Naive thymus-derived CD4-positive, alpha-beta T cell (primary cell): ENCODE measurements at regions not wholly inside any gene's neighbourhood (a gene's known extent, or its start where the extent isn't known, plus 50 kb on each side); places are given as distances from the start of the nearest gene placed in this dataset.

Experiments used
- ATAC-seq: fragments of 150-1000 bp; cut with Tn5 transposase; 2 replicates; pipeline ENCODE4 v1.10.0; 2021; ENCODE audit warnings: mild to moderate bottlenecking, moderate library complexity
- CTCF ChIA-PET: fragments of 350-600 bp; sonication (Branson Sonifier 250); formaldehyde crosslinking; loops from one replicate; lab custom pipeline; 2021; ENCODE audit warnings: antibody characterized with exemption; lab: Charles Lee
- POLR2A ChIA-PET: fragments of 350-600 bp; sonication (Branson Sonifier 250); formaldehyde crosslinking; loops from one replicate; lab custom pipeline; 2021; ENCODE audit warnings: antibody characterized with exemption, inconsistent platforms; lab: Charles Lee
- DNase-seq, 9 donors: peaks; one replicate each; pipeline versions ENCODE4 v3.0.0 to v3.0.0-alpha.2; 2020 to 2022; ENCODE audit warnings: mixed read lengths in 1 of 9
- H3K27ac ChIP-seq: one replicate; pipeline ENCODE4 v1.7.0; 2013; ENCODE audit warnings: mild to moderate bottlenecking, low read depth, low read length, moderate library complexity
- H3K27me3 ChIP-seq, 2 donors: one replicate each; pipeline ENCODE4 v1.7.0; 2013; ENCODE audit warnings: low read length in 2 of 2, mild to moderate bottlenecking in 2 of 2, moderate library complexity in 2 of 2; ENCODE audit not compliant: control insufficient read depth in 2 of 2, insufficient read depth in 2 of 2
- H3K36me3 ChIP-seq, 3 experiments: 1 replicate in 2 of 3; 2 replicates in 1 of 3; pipeline ENCODE4 v1.7.0; 2013; ENCODE audit warnings: low read length in 3 of 3, mild to moderate bottlenecking in 3 of 3, moderate library complexity in 1 of 3; ENCODE audit not compliant: insufficient read depth in 3 of 3, control insufficient read depth in 2 of 3
- H3K4me1 ChIP-seq, 2 donors: one replicate each; pipeline ENCODE4 v1.7.0; 2013; ENCODE audit warnings: low read length in 2 of 2, mild to moderate bottlenecking in 2 of 2, moderate library complexity in 1 of 2; ENCODE audit not compliant: control insufficient read depth in 2 of 2, insufficient read depth in 2 of 2
- H3K4me3 ChIP-seq: 2 replicates; pipeline ENCODE4 v1.7.0; 2013; ENCODE audit warnings: mild to moderate bottlenecking, low read length
- H3K9me3 ChIP-seq, 3 experiments: 1 replicate in 2 of 3; 2 replicates in 1 of 3; pipeline ENCODE4 v1.7.0; 2013; ENCODE audit warnings: low read length in 3 of 3; ENCODE audit not compliant: control insufficient read depth in 2 of 3
- H3K27ac Mint-ChIP-seq, 9 donors: one replicate each; pipeline ENCODE4 v1.8.0; 2020 to 2022; ENCODE audit warnings: mixed read lengths in 9 of 9, mild to moderate bottlenecking in 8 of 9, moderate library complexity in 5 of 9, inconsistent platforms in 2 of 9
- H3K27me3 Mint-ChIP-seq, 5 donors: one replicate each; pipeline ENCODE4 v1.8.0; 2021 to 2022; ENCODE audit warnings: mixed read lengths in 5 of 5, mild to moderate bottlenecking in 1 of 5
- H3K36me3 Mint-ChIP-seq, 5 donors: one replicate each; pipeline ENCODE4 v1.8.0; 2020 to 2022; ENCODE audit warnings: mixed read lengths in 5 of 5, mild to moderate bottlenecking in 3 of 5, inconsistent platforms in 1 of 5
- H3K4me1 Mint-ChIP-seq, 7 donors: one replicate each; pipeline ENCODE4 v1.8.0; 2020 to 2022; ENCODE audit warnings: mixed read lengths in 7 of 7, mild to moderate bottlenecking in 3 of 7, inconsistent platforms in 1 of 7
- H3K4me3 Mint-ChIP-seq, 10 donors: one replicate each; pipeline ENCODE4 v1.8.0; 2020 to 2022; ENCODE audit warnings: mild to moderate bottlenecking in 10 of 10, mixed read lengths in 10 of 10, moderate library complexity in 6 of 10, inconsistent platforms in 2 of 10
- H3K9me3 Mint-ChIP-seq, 11 donors: one replicate each; pipeline ENCODE4 v1.8.0; 2020 to 2022; ENCODE audit warnings: mixed read lengths in 11 of 11, mild to moderate bottlenecking in 4 of 11, inconsistent platforms in 1 of 11, moderate library complexity in 1 of 11
- intact Hi-C, 2 donors: fragments of 100-400 bp; cut with micrococcal nuclease; formaldehyde crosslinking; loops; one replicate each; pipeline ENCODE4 v1.15.1; 2023

- DNase-seq (no peak), ATAC-seq (no peak)
- ChIA-PET CTCF (no interaction called here), POLR2A (no interaction called here)
- no peaks in the 10 kb centered on the region for H3K9me3 Mint-ChIP-seq
- intact Hi-C loops = no loop called here
- no peaks in the 10 kb centered on the region for H3K27me3 ChIP-seq
- H3K36me3 ChIP-seq = no peaks in the 10 kb centered on the region
- no peaks in the 10 kb centered on the region for H3K36me3 Mint-ChIP-seq
- H3K27ac ChIP-seq = no peak overlapping the region
- H3K27me3 Mint-ChIP-seq = peaks cover 10 to 45% (median 20%) of the 10 kb centered on the region in 5 donors
- H3K4me3 ChIP-seq = no peak overlapping the region
- no peaks in the 10 kb centered on the region for H3K4me1 Mint-ChIP-seq
- H3K27ac Mint-ChIP-seq = no peak overlapping the region
- H3K4me1 ChIP-seq = no peaks in the 10 kb centered on the region
- H3K4me3 Mint-ChIP-seq = no peak overlapping the region
- H3K9me3 ChIP-seq = no peaks in the 10 kb centered on the region
Measured at GRCh38 chr4:146087856-146088255, 87.7 kb upstream of the LSM6 start.

GRCh38 chr4:146076081-146076480 lies 99.4 kb upstream of the LSM6 start:
- Mint-ChIP-seq H3K4me3 (no peak overlapping the region), H3K27me3 (peaks cover 19 to 26% (median 20%) of the 10 kb centered on the region in 5 donors), H3K27ac (no peak overlapping the region), H3K9me3 (no peaks in the 10 kb centered on the region), H3K4me1 (no peaks in the 10 kb centered on the region), H3K36me3 (no peaks in the 10 kb centered on the region)
- ATAC-seq (no peak), DNase-seq (no peak)
- ChIA-PET CTCF (no interaction called here), POLR2A (no interaction called here)
- H3K9me3 ChIP-seq = no peaks in the 10 kb centered on the region
- H3K27ac ChIP-seq = no peak overlapping the region
- intact Hi-C loops = no loop called here
- no peak overlapping the region for H3K4me3 ChIP-seq
- H3K27me3 ChIP-seq = no peaks in the 10 kb centered on the region
- H3K4me1 ChIP-seq = no peaks in the 10 kb centered on the region
- H3K36me3 ChIP-seq = no peaks in the 10 kb centered on the region

- ATAC-seq = no peak
- H3K4me1 Mint-ChIP-seq = no peaks in the 10 kb centered on the region
- Histone ChIP-seq H3K9me3 (no peaks in the 10 kb centered on the region), H3K4me3 (no peak overlapping the region), H3K4me1 (no peaks in the 10 kb centered on the region), H3K27ac (no peak overlapping the region), H3K27me3 (no peaks in the 10 kb centered on the region), H3K36me3 (no peaks in the 10 kb centered on the region)
- H3K27ac Mint-ChIP-seq = no peak overlapping the region
- ChIA-PET POLR2A (no interaction called here), CTCF (no interaction called here)
- H3K4me3 Mint-ChIP-seq = no peak overlapping the region
- no peaks in the 10 kb centered on the region for H3K9me3 Mint-ChIP-seq
- peaks cover 18 to 22% (median 21%) of the 10 kb centered on the region in 5 donors for H3K27me3 Mint-ChIP-seq
- no peaks in the 10 kb centered on the region for H3K36me3 Mint-ChIP-seq
- DNase-seq = no peak
- intact Hi-C loops = no loop called here
Measured at GRCh38 chr4:146073517-146073916, 102.0 kb upstream of the LSM6 start.

GRCh38 chr4:146072376-146072775 lies 103.1 kb upstream of the LSM6 start:
- POLR2A ChIA-PET = no interaction called here
- intact Hi-C loops = no loop called here
- CTCF ChIA-PET = no interaction called here
- peaks cover 0 to 2% (median 0%) of the 10 kb centered on the region in 7 donors for H3K4me1 Mint-ChIP-seq
- ATAC-seq = no peak
- H3K4me3 Mint-ChIP-seq = no peak overlapping the region
- no peaks in the 10 kb centered on the region for H3K36me3 ChIP-seq
- peaks cover 12 to 27% (median 18%) of the 10 kb centered on the region in 5 donors for H3K27me3 Mint-ChIP-seq
- no peak overlapping the region for H3K4me3 ChIP-seq
- H3K27ac ChIP-seq = no peak overlapping the region
- no peak overlapping the region for H3K27ac Mint-ChIP-seq
- no peak for DNase-seq
- no peaks in the 10 kb centered on the region for H3K27me3 ChIP-seq
- H3K9me3 ChIP-seq = no peaks in the 10 kb centered on the region
- no peaks in the 10 kb centered on the region for H3K9me3 Mint-ChIP-seq
- H3K4me1 ChIP-seq = no peaks in the 10 kb centered on the region
- no peaks in the 10 kb centered on the region for H3K36me3 Mint-ChIP-seq

GRCh38 chr4:146071390-146071789 lies 104.1 kb upstream of the LSM6 start:
- Mint-ChIP-seq H3K27ac (no peak overlapping the region), H3K27me3 (peaks cover 8 to 24% (median 17%) of the 10 kb centered on the region in 5 donors), H3K4me1 (peaks cover 0 to 2% (median 0%) of the 10 kb centered on the region in 7 donors), H3K4me3 (no peak overlapping the region), H3K36me3 (no peaks in the 10 kb centered on the region), H3K9me3 (no peaks in the 10 kb centered on the region)
- Histone ChIP-seq H3K9me3 (no peaks in the 10 kb centered on the region), H3K4me3 (no peak overlapping the region), H3K27me3 (no peaks in the 10 kb centered on the region), H3K36me3 (no peaks in the 10 kb centered on the region), H3K4me1 (no peaks in the 10 kb centered on the region), H3K27ac (no peak overlapping the region)
- DNase-seq (no peak), ATAC-seq (no peak)
- CTCF ChIA-PET = no interaction called here
- intact Hi-C loops = no loop called here
- POLR2A ChIA-PET = no interaction called here

GRCh38 chr4:146063143-146063542 lies 112.4 kb upstream of the LSM6 start:
- intact Hi-C loops = no loop called here

GRCh38 chr4:146062340-146062739 lies 113.2 kb upstream of the LSM6 start:
- no peaks in the 10 kb centered on the region for H3K36me3 ChIP-seq
- no peak overlapping the region for H3K27ac ChIP-seq
- ATAC-seq = no peak
- Mint-ChIP-seq H3K36me3 (no peaks in the 10 kb centered on the region), H3K27ac (no peak overlapping the region), H3K4me3 (no peak overlapping the region), H3K27me3 (peaks cover 5 to 35% (median 18%) of the 10 kb centered on the region in 5 donors), H3K4me1 (peaks cover 0 to 3% (median 0%) of the 10 kb centered on the region in 7 donors), H3K9me3 (peaks cover 0 to 3% (median 0%) of the 10 kb centered on the region in 11 donors)
- intact Hi-C loops = no loop called here
- CTCF ChIA-PET = no interaction called here
- DNase-seq = no peak
- H3K27me3 ChIP-seq = no peaks in the 10 kb centered on the region
- H3K9me3 ChIP-seq = no peaks in the 10 kb centered on the region
- POLR2A ChIA-PET = no interaction called here
- H3K4me1 ChIP-seq = no peaks in the 10 kb centered on the region
- H3K4me3 ChIP-seq = no peak overlapping the region

More at GRCh38 chr4:146063143-146063542, 112.4 kb upstream of the LSM6 start:
- H3K27me3 Mint-ChIP-seq = peaks cover 5 to 35% (median 18%) of the 10 kb centered on the region in 5 donors
- Histone ChIP-seq H3K27me3 (no peaks in the 10 kb centered on the region), H3K36me3 (no peaks in the 10 kb centered on the region), H3K4me1 (no peaks in the 10 kb centered on the region), H3K27ac (no peak overlapping the region), H3K9me3 (no peaks in the 10 kb centered on the region), H3K4me3 (no peak overlapping the region)
- ATAC-seq (no peak), DNase-seq (no peak)
- ChIA-PET POLR2A (no interaction called here), CTCF (no interaction called here)
- peaks cover 0 to 5% (median 0%) of the 10 kb centered on the region in 7 donors for H3K4me1 Mint-ChIP-seq
- no peak overlapping the region for H3K4me3 Mint-ChIP-seq
- no peaks in the 10 kb centered on the region for H3K36me3 Mint-ChIP-seq
- H3K27ac Mint-ChIP-seq = no peak overlapping the region
- H3K9me3 Mint-ChIP-seq = peaks cover 0 to 3% (median 0%) of the 10 kb centered on the region in 11 donors
